ENCODE measurements at regions not wholly inside any gene's neighbourhood (a gene's known extent, or its start where the extent isn't known, plus 50 kb on each side); places are given as distances from the start of the nearest gene placed in this dataset.

DNA sequence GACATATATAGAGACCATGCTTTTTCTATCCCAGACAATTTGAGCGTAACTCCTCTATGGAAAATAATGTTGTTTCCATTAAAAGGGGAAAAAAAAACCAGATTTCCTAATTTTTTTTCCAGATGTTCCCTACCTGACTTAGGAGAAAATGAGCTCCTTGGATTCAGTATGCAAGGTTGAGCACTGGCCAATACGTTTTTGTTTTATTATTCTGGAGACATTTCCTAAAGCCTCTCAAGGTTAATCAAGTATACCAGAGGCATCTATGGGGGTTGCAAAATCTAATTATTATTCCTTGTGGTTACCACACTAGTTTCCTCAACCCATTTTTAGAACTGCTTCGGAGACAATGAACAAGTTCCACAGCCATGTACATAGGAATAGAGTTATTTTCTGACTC, 291.3 kb downstream of the SLC16A7 start:
- intact Hi-C loops (cut with DNase I) = no loop called here
- no peaks in the 10 kb centered on the region for H3K9me3 ChIP-seq
- no peaks in the 10 kb centered on the region for H3K4me1 ChIP-seq
- ATAC-seq (no peak), DNase-seq (no peak)
- H3K27me3 ChIP-seq = no peaks in the 10 kb centered on the region
- TF ChIP-seq POLR2A (IDR thresholded peaks at IDR 0.05) = no peak
- TF ChIP-seq, protein P1, sequence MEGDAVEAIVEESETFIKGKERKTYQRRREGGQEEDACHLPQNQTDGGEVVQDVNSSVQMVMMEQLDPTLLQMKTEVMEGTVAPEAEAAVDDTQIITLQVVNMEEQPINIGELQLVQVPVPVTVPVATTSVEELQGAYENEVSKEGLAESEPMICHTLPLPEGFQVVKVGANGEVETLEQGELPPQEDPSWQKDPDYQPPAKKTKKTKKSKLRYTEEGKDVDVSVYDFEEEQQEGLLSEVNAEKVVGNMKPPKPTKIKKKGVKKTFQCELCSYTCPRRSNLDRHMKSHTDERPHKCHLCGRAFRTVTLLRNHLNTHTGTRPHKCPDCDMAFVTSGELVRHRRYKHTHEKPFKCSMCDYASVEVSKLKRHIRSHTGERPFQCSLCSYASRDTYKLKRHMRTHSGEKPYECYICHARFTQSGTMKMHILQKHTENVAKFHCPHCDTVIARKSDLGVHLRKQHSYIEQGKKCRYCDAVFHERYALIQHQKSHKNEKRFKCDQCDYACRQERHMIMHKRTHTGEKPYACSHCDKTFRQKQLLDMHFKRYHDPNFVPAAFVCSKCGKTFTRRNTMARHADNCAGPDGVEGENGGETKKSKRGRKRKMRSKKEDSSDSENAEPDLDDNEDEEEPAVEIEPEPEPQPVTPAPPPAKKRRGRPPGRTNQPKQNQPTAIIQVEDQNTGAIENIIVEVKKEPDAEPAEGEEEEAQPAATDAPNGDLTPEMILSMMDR (IDR thresholded peaks at IDR 0.05) = no peak
- H3K36me3 ChIP-seq (replicated peaks in 1 of 2; ENCODE audit: insufficient read depth in 1 of 2, low read depth in 2 of 2) = no peaks in the 10 kb centered on the region
- no peak overlapping the region for H3K27ac ChIP-seq
- no peak overlapping the region for H3K4me3 ChIP-seq
- WGBS, 2 donors = 74 to 78% methylated on average over 3 of the region's 3 CpGs

DNA sequence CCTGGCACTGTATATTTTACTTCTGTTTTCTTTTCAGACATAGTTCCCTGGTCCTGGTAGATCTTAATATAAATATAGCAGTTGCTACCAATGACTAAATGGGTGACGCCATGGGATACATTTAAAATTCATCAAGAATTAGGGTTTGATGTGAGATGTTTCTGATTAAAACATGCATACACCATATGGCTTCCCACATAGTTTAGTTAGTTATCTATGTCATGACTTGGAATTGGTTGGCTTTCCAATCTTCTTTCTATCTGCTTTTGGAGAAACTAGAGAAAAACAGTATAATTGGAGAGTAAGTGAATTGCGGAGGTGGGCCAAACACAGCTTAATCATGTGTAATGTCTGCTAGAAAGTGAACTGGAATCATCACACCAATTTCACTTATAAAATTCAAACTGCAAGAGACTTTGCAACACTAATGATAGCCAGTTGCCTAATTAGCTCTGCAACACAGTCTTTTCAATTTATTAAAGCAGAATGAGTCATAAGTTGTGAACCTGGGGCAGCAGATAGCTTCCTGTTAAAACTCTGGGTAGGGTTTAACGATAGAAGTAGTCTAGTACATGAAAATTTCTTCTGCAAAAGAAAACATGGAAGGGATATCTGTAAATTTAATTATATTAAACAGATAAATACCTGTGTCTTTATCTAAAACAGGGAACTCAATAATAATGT, 295.2 kb downstream of the SLC16A7 start:
- no peaks in the 10 kb centered on the region for H3K4me1 ChIP-seq
- no peaks in the 10 kb centered on the region for H3K9me3 ChIP-seq
- H3K27me3 ChIP-seq = no peaks in the 10 kb centered on the region
- 86 to 96% methylated on average over 3 of the region's 3 CpGs for WGBS, 2 donors
- no peak for DNase-seq
- no peak overlapping the region for H3K4me3 ChIP-seq
- H3K27ac ChIP-seq = no peak overlapping the region
- intact Hi-C loops (cut with DNase I) = no loop called here
- H3K36me3 ChIP-seq (replicated peaks in 1 of 2; ENCODE audit: insufficient read depth in 1 of 2, low read depth in 2 of 2) = no peaks in the 10 kb centered on the region
- TF ChIP-seq POLR2A (IDR thresholded peaks at IDR 0.05) = no peak
- TF ChIP-seq, protein P1 (IDR thresholded peaks at IDR 0.05) = no peak
- ATAC-seq = no peak

DNA sequence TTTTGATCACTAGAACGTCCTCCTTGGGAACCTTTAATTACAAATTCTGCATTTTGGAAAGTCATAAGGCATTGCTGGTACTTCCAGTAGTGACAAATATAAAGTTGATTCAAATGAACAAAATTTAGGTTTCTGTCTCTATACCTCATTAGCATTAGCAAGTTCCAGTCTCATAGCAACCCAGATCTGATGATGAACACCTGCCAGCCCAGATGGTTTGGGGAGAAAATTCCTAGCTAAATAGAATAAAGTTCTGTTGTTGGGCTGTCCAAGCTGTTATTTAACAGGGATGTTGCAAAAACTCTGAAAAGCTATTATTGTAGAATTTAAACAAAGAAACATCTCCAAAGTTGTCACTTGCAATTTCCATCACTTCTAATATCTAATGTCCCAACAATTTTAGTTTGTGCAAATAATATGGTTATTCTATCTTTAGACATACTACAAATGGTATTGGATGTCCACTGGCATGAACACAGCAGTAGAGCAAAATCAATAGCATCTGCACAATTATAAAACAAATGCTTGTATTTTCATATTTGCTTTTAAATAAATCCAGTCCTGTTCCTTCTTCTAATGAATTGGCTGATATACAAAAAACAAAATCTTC, 299.4 kb downstream of the SLC16A7 start:
- intact Hi-C loops (cut with DNase I) = no loop called here
- WGBS, 2 donors = 58 to 61% methylated on average over 1 of the region's 1 CpG
- no peaks in the 10 kb centered on the region for H3K9me3 ChIP-seq
- no peaks in the 10 kb centered on the region for H3K36me3 ChIP-seq (replicated peaks in 1 of 2; ENCODE audit: insufficient read depth in 1 of 2, low read depth in 2 of 2)
- H3K27me3 ChIP-seq = no peaks in the 10 kb centered on the region
- no peak for TF ChIP-seq POLR2A (IDR thresholded peaks at IDR 0.05)
- TF ChIP-seq, protein P1 (IDR thresholded peaks at IDR 0.05) = no peak
- H3K4me3 ChIP-seq = no peak overlapping the region
- DNase-seq (no peak), ATAC-seq (no peak)
- no peak overlapping the region for H3K27ac ChIP-seq
- H3K4me1 ChIP-seq = no peaks in the 10 kb centered on the region

DNA sequence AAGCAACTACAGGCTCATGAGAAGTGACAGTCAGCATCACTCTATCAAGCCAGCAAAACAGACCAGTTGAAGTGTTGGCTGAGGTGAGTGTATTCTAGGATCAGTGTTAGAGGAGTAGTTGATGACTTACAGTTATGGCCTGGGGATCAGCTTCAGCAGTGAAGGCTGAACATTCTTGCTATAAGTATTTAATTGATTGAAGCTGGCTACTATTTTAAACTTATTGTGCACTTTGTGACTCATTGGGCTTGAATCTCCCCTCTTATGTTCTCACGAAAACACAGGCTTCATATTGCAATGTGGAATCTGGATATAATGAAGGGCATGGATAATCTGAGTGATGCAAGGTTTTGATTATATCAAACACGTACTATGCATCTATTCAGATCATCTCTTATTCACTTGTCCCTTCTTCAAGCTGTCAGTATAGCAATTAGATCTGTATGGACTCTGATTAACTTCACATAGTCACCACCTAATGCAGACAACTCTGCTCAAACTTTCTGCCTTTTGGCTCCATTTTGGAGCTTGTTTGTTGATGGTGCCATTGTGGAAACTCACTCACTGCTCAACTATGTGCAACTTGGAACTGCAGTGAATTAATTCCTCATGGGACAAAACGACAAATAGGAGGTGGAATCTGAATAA, 309.2 kb downstream of the SLC16A7 start:
- Histone ChIP-seq H3K4me3 (no peak overlapping the region), H3K27ac (no peak overlapping the region), H3K36me3 (replicated peaks in 1 of 2; ENCODE audit: insufficient read depth in 1 of 2, low read depth in 2 of 2) (no peaks in the 10 kb centered on the region), H3K27me3 (no peaks in the 10 kb centered on the region), H3K9me3 (no peaks in the 10 kb centered on the region), H3K4me1 (no peaks in the 10 kb centered on the region)
- ATAC-seq = no peak
- DNase-seq = no peak
- TF ChIP-seq POLR2A (IDR thresholded peaks at IDR 0.05) = no peak
- TF ChIP-seq, protein P1 (IDR thresholded peaks at IDR 0.05) = no peak
- 78 to 82% methylated on average over 3 of the region's 3 CpGs for WGBS, 2 donors
- intact Hi-C loops (cut with DNase I) = no loop called here
